ENCODE measurements at regions not wholly inside any gene's neighbourhood (a gene's known extent, or its start where the extent isn't known, plus 50 kb on each side); places are given as distances from the start of the nearest gene placed in this dataset.

DNA sequence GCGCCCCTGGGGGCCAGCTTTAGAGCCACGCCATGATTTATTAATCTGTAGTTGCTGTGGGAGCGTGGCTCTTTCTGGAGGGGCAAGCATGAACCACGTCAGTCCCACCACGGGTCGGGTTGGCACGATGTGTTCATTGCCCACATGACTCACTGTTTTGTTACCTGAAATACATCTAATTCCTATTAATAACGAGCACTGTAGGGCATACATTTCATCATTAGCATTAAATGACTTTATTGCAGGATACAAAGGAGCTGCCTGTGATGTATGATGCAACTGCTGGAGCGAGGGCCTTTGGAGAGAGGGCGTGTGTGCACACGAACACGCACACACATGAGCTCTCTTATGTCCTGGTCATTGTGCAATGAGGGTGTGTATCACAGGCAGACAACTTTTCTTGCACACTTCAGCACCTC, 127.0 kb downstream of the INHBB start:
- Mint-ChIP-seq H3K4me3 (no peak overlapping the region), H3K27ac (no peak overlapping the region), H3K4me1 (no peaks in the 10 kb centered on the region), H3K27me3 (ENCODE audit: low read depth) (peaks cover 100% of the 10 kb centered on the region), H3K9me3 (peaks cover 5 to 7% of the 10 kb centered on the region in 2 experiments; a peak in 4 of 5 replicates), H3K36me3 (ENCODE audit: insufficient read depth in 1 of 3, low read depth in 3 of 3) (no peaks in the 10 kb centered on the region; a peak in 1 of 7 replicates)
- Histone ChIP-seq H3K27ac (ENCODE audit: insufficient read length, low read depth, low read length) (no peak overlapping the region), H2BK20ac (ENCODE audit: low read depth, low read length, poor library complexity, severe bottlenecking) (no peak overlapping the region), H2BK12ac (ENCODE audit: insufficient read length, low read depth, low read length) (no peak overlapping the region), H3K18ac (ENCODE audit: insufficient read length, low read depth, low read length) (no peak overlapping the region), H3K79me1 (ENCODE audit: insufficient read depth, low read depth, low read length, poor library complexity, severe bottlenecking) (no peaks in the 10 kb centered on the region), H2AK5ac (ENCODE audit: insufficient read length, low read length) (no peak overlapping the region), H2BK5ac (ENCODE audit: insufficient read length, low read length) (no peak overlapping the region), H2BK15ac (ENCODE audit: low read depth, low read length) (no peak overlapping the region), H3K23me2 (ENCODE audit: insufficient read length, low read depth, low read length, poor library complexity, severe bottlenecking) (no peaks in the 10 kb centered on the region), H4K91ac (ENCODE audit: insufficient read length, low read depth, low read length) (no peak overlapping the region), H3K14ac (ENCODE audit: insufficient read depth, low read length) (no peak overlapping the region), H3K23ac (ENCODE audit: insufficient read length, low read depth, low read length) (no peak overlapping the region), H3K4me2 (ENCODE audit: insufficient read depth, insufficient read length, low read length) (no peak overlapping the region), H3K9ac (ENCODE audit: extremely low read depth, insufficient read length, low read length) (no peak overlapping the region), H3K9me3 (ENCODE audit: control insufficient read depth, low read depth, low read length) (no peaks in the 10 kb centered on the region), H4K8ac (replicated peaks; ENCODE audit: insufficient read length, low read depth, low read length) (no peak overlapping the region), H3K56ac (ENCODE audit: insufficient read length, low read depth, low read length) (no peak overlapping the region), H3T11ph (ENCODE audit: low read length) (no peak overlapping the region), H2AFZ (ENCODE audit: low read length) (no peak overlapping the region), H3K79me2 (ENCODE audit: insufficient read depth, low read length) (no peaks in the 10 kb centered on the region), H4K5ac (ENCODE audit: insufficient read length, low read depth, low read length) (no peak overlapping the region), H2BK120ac (ENCODE audit: low read depth, low read length, poor library complexity, severe bottlenecking) (no peak overlapping the region), H3K4me1 (ENCODE audit: insufficient read depth, low read length) (no peaks in the 10 kb centered on the region), H3K4ac (ENCODE audit: low read depth, low read length) (no peak overlapping the region), H4K20me1 (ENCODE audit: control insufficient read depth, insufficient read depth, insufficient read length) (no peaks in the 10 kb centered on the region), H3K27me3 (ENCODE audit: insufficient read depth, low read length) (peaks cover 19% of the 10 kb centered on the region; the same call in 1 of the 2 replicates)
- no CpG with 5 or more reads among the region's 12 CpGs for WGBS (ENCODE audit: extremely low coverage, insufficient read length, low lambda C conversion rate)
- TF ChIP-seq, protein P1, sequence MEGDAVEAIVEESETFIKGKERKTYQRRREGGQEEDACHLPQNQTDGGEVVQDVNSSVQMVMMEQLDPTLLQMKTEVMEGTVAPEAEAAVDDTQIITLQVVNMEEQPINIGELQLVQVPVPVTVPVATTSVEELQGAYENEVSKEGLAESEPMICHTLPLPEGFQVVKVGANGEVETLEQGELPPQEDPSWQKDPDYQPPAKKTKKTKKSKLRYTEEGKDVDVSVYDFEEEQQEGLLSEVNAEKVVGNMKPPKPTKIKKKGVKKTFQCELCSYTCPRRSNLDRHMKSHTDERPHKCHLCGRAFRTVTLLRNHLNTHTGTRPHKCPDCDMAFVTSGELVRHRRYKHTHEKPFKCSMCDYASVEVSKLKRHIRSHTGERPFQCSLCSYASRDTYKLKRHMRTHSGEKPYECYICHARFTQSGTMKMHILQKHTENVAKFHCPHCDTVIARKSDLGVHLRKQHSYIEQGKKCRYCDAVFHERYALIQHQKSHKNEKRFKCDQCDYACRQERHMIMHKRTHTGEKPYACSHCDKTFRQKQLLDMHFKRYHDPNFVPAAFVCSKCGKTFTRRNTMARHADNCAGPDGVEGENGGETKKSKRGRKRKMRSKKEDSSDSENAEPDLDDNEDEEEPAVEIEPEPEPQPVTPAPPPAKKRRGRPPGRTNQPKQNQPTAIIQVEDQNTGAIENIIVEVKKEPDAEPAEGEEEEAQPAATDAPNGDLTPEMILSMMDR (conservative IDR thresholded peaks at IDR 0.05): no peak
- DNase-seq: no peak

Measured in H9 (cell line).